ENCODE measurements at regions not wholly inside any gene's neighbourhood (a gene's known extent, or its start where the extent isn't known, plus 50 kb on each side); places are given as distances from the start of the nearest gene placed in this dataset.
"Not testable (repeated sequence)": the region's sequence is repeated elsewhere in the genome, so short reads cannot be mapped to it uniquely, and the experiment has no call there.

DNA sequence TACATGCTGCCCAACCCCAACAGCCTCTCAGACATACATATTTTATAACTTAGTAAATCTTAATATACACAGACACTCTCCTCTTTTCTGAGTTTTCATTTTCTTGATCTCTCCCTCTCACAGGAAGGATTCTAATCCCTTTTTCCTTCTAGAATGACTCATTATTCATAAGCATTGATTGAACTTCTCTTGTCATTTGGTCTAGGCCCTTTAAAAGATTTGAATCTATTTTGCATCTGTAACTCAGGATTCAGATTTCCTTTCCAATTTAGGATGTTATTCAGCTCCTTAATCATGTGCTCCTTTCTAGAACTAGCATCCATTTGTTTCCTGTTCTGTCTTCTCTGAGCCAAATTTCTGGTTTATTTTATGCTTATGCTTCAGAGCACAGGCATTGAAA, 624.5 kb upstream of the SGO1 start:
- no peak for DNase-seq

DNA sequence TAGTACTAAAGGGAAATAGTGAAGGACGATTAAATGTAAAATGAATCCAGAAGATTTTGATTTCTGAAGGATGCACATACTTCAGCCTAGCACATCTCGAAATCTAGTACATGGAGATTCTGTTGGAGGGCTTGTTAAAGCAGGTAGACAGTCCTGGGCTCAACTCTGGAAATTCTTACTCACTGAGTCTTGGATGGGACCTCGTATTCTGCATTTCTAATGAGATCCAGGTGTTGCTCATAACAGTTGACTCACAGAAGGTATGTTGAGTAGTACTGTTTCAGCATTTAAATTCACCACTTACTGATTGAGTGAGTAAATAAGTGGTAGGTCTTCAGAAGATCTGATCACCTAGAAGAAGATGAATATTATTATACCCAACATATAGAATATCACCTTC, 623.4 kb upstream of the SGO1 start:
- DNase-seq, result no peak

DNA sequence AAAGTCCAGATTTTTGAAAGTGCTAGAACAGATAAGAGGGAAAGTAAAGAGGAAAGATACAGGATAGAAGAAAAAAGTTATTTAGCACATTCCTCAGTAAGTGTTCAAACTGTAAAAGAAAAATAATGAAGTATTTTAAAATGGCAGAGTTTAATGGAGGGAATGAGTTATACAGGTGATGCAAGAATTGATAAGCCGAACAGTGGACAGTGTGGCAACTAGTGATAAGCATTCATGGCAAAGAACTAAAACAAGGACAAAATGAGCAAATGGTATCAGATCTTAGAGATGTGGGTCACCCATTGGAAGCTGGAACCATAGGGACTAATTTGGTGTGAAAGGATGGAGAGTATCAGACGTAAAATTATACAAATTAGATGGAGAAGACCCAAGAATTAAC, 622.9 kb upstream of the SGO1 start:
- DNase-seq, result no peak

DNA sequence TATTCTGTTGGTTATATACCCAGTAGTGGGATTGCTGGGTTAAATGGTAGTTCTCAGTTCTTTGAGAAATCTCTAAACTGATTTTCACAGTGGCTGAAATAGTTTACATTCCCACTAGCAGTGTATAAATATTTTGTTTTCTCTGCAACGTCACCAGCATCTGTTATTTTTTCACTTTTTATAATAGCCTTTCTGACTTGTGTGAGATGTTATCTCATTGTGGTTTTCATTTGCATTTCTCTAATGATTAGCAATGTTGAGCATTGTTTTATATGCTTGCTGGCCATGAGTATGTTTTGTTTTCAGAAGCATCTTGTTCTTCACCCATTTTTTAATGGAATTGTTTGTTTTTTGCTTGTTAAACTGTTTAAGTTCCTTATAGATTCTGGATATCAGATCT, 612.7 kb upstream of the SGO1 start:
- DNase-seq, result no peak

DNA sequence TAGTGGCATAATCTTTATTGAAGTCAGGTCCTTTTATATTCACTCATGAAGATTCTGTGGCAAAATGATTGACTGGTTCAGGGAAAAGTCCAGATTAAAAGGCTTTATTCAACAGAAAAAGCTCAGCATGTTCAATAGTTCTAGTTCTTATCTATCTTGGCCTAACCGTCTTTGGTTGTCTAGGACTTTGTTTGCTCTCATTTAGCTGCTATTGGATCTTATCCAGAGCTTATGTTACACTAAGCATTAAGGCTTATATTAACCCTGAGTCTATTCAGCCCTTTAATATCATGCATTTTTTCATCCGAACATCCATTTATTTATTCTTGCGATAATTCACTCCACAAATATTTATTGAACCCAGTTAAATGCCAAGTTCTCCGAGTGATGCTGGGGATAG, 601.0 kb upstream of the SGO1 start:
- DNase-seq, result no peak

DNA sequence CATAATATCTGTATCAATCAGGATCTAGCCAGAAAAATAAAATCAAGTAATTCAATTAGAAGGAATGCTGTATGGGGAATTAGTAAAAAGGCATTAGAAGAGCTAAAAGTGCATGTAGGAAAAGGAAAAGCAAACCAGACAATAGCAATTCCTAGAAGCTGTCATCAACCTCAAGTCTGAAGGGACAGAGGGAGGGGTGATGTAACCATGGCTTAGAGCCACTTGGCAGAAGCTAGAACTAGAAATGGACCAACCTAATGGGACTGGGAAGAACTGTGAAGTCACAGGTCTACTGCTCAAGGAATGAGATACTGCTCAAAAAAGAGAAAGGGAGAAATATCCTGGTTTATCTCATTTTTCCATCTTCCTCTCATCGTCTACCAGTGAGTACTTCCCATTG, 590.7 kb upstream of the SGO1 start:
- no peak for DNase-seq

DNA sequence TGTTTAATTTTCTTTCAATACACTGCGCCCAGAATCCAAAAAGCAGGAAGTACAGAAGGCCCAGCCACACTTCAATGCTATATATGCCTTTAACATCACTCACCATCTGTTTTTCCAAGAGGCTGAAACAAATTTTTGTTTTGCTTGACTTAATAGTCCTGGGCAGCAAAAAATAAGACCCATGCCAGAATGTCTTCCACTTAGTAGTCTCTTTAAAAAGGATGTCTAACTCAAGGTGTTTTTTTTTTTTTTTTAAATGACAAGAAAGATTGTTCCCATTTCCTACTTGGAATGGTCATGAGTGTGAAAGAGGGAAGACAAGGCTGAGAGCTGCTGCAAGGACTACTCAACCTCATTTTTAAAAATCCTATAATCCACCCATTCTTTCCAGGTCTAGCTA, 590.3 kb upstream of the SGO1 start:
- no peak for DNase-seq

DNA sequence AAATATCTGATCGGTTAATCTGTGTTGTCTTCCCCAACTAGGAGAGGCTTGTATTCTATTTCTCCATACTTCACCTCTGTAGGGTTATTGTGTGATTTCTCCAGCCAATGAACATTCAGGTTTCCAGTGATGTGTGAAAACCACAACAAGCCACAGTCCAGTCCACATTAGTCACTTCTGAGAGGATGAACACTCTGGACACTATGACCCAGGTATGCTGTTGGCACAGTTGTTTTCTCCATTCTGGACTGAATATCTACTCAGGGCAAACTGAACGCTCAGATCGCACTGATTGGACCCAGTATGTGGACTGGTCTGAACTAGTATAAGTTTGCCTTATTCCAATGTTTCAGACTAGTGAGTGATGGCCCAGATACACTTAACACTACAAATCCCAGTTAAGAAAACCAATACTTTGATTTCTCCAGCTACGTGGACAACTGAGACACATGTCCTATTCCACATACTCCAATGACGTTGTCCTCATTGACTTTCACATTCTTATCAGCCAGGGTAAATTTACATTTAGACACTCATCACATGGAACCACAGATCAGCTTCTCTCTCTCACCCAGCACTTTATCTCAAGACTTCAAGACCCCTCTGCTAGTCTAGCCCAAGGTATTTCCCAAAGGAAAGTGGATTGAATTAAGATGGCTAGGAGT, 587.4 kb upstream of the SGO1 start:
- no peak for DNase-seq

DNA sequence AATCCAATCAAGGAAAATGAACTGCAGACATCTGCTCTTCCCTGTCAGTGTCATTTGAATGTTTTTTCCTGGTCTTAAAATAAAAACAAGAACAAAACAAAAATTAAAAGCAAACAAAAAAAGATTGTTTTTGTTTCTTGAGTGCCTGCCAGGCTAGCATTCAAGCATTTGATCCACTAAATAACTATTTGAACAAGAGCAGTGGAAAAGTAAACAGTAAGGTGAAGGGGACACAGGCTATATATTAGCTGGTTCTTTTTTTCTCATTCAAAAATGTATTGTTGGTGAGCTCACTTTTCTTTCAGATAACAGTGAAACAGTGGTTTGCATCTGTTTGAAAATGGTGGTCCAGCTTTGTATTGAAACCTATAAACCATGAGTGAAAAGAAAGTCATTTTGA, 586.9 kb upstream of the SGO1 start:
- peak; percentile 0 for DNase-seq

DNA sequence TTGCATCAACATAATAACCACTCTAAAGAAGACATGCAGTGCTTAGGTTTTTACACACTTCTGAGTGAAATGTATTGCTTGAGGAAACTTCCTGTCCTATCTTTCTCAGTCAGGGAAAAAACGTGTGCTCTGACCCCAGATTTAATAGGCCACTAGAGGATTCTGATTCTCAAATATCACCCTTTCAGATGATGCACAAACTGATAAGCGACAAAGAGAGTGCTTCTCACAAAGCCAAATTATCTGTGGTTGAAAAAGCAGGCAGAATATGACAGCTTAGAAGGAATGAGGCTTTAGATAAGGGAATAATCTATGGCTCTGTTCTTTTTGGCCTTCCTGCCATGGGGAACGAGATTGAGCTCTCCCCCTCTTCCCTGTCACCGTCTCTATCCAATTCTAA, 583.4 kb upstream of the SGO1 start:
- no peak for DNase-seq

DNA sequence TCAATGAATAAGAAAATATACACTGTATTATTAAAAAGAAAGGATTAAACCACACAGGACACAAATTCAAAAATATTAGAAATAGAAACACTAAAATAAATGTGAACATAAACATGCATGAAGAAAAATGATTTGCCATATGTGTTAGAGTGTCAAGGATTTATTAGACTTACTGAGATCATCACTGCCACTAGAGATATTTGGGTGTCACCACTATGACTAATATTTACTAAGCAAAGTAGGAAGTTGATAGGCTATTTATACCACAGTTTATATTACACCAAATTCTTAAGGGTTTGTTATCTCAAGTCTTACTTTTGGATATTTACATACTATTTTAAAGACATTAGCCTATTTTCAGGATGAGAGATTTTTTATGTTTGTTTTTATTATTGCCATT, 575.0 kb upstream of the SGO1 start:
- DNase-seq, result no peak

DNA sequence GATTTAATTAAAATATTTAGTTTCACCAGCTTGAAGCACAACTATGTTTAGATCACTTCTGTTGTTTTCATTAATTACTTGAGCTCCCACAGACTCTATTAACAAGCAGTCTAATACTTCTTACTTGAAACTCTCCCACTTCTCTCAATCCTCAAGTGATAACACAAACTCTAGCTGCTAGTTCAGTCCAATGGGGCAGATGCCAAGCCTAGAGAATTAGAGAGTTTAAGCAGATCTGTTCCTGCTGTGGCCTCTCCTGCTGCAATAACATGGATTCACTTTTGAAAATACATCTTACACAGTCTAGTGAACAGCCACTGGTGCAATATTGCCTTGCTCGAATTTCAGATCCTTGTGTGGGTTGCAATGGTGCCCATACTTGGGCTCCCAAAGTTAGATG, 566.4 kb upstream of the SGO1 start:
- no peak for DNase-seq

DNA sequence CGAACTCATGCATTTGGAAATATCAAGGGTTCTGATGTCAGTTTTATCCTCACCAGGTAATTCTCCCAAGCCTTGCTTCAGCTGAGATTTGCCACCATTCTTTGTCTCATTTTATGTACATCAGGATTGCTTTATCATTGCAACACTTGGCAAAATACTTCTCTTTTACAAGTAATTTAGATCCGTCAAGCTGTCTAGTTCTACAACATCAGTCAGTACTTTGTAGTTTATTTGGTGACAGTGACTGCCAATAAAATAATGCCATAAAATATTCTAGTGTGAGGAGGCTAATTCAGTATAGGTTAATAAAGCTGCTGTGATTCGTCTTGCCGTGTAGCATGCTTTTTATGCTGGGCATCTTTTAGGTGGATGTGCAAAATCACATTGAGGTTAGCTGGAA, 565.3 kb upstream of the SGO1 start:
- no peak for DNase-seq

DNA sequence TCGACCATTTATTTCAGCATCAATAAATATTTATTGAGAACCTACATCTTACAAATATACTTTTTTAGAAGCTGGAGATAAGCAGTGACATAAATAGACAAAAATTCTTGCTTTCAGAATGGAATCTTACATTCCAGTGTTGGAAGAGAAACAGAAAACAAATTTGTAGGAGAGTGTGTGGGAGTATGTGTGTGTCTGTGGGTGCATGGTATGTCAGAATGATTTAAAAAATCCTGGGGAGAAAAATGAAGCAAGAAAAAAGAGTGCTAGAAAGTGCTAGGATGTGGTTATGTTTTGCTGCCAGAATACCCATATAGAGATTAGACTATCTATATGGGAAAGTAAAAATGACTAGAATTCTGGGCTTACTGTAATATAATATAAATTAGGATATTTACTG, 561.7 kb upstream of the SGO1 start:
- DNase-seq, result no peak

DNA sequence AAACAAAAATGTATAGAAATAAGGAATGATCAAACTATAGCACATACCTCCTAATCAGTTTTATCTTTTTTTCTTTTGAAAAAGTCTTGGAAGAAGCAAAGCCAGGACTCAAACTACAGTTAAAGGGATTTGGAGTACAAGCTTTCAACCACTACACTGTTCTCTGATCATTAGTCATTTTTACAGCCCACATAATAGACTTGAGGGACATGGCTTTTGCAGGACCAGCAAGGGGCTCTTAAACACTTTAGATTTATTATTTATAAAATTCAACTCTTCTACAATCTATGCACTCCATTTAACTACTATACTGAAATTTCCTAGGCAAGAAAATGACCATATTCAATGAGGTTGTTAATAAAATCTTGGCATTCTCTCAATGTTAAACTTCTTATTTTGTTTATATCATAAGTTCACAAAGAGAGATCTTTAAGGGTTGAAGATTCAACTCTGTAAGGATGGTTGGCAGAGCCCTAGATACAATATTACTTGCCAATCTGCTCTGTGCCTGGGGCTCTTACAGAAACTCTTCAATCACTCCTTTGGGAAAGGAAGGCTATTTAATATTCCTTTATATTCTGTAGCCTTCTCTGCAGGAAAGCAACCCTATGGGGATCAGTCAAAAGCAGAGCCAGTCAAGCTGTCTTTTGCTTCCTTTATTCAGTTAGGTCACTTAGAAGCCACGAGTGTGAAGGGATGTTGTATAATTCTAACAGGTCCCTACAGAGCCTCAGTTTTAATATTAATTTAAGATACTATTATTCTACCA, 557.7 kb upstream of the SGO1 start:
- DNase-seq, result no peak

DNA sequence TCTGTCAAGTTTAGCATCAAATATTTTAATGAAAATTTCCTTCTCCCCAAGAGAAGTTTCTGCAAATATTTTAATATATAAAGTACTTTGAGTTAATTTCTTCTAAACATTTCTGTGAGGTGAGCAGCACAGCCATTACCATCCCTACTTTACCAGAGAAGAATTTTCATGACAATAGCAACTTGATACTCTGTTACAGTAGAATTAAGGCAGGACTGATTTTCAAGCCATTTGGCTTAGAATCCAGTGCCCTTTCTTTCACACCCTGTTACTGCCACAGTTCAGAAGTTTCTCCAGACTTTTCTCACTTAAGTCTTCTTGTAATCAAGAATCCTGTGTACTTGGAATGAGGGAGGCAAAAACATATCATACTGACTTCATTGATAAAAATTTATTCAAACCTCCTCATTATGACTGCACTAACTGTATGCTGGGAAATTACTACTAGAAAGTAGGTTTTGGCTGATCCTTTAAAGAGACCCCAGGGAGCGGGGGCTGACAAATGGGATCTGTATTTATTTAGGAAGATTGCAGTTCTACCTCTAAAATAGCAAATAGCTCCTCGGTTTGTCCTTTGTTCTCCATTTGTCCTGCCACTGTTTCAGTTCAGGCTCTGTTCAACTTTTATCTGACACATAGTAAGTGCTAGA, 557.0 kb upstream of the SGO1 start:
- DNase-seq, result no peak

DNA sequence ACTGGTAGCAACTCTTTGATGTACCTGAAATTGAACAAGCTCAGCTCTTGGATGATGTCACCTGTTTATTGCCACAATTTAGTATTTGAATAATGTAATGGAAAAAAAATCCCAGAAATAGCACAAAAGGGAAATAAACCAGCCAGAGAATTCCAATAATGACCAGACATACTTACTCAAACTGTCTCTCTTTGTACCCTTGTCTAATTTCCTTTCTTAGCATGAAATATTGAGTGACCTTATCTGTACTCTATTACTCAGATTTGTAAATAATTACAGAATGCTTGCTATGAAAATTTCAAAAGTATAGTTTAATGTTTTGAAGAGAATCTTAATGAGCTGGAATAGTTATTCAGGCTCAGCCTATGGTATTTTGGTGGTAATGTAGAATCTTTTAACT, 555.4 kb upstream of the SGO1 start:
- DNase-seq, result no peak

DNA sequence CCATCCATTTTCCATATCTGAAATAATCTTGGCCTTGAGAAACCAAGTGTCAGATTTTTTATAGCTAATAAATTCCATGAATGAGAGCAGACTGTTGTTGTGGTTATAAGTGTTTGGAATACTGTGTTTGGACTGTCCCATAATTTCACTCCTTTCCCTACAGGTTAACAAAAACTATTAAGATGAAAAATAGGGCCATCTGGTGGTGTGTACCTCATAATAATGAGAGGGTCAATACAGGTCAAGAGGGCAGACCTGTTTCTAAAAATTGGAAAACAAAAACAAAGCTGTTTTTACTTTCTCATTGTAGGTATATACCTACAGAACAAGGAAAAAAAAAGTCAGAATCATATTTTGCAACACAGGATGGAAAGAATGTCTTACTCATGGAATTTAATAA, 553.8 kb upstream of the SGO1 start:
- DNase-seq, result no peak

DNA sequence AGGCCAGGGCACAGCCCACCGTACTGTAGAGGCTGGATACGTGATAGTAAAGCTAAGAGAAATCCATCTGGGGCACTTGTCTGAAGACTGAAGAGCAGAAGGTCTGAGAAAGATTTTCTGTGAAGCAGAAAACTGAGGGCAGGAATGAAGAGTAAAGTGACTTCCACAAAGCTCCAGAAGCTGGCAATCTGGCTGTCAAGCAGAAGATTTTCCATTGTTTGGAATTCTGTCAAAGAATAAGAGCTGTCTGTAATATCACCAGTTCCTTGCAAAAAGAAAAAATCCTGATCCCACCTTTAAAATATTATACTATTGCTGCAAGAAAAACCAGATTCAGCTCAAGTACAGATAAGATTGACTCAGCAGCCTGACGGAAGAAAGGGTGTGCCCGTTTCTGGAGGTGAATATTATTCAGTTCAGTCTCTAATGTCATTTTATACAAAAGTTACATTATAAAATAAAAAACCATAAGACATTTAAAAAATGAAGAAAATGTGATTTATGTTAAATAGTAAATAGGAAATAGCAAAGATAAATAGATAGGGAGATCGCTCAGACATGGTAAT, 550.4 kb upstream of the SGO1 start:
- DNase-seq, result no peak

DNA sequence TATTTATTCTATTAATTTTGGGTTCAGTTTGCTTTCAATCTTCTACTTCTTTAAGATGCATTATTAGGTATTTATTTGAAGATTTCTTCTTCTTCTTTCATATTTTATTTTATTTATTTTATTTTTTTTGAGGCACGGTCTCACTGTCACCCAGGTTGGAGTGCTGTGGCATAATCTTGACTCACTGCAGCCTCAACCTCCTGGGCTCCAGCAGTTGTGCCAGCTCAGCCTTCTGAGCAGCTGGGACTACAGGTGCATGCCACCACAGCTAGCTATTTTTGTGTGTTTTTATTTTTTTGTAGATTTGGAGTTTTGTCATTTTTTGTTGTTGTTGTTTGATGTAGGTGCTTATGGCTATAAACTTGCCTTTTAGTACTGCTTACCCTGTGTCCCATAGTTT, 543.2 kb upstream of the SGO1 start:
- DNase-seq, result no peak

DNA sequence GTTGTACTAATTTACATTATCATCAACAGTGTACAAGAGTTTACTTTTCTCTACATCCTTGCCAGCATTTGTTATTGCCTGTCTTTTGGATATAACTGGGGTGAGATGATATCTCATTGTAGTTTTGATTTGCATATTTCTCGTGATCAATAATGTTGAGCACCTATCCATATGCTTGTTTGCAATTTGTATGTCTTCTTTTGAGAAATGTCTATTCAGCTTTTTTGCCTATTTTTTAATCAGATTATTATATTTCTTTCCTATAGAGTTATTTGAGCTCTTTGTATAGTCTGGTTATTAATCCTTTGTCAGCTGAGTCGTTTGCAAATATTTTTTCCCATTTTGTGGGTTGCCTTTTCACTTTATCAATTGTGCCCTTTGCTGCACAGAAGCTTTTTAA, 540.8 kb upstream of the SGO1 start:
- no peak for DNase-seq

DNA sequence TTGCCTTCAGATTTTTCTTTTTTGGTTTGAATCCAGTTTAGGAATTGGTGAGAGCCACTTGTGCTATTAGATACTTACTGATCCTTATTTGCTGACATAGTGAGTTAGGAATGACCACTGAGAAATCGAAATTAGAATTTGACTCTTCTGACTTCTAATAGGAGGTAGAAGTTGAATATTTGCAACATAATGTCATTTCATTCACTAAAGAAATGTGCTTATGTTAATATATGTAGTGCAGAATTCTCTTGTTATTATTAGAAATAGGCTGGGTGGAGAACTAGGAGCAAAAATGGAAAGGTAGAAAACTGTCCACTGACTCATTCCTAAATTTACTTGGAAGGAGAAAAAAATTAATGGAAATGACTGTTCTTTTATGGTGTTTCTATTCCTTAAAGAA, 538.2 kb upstream of the SGO1 start:
- DNase-seq, result no peak

DNA sequence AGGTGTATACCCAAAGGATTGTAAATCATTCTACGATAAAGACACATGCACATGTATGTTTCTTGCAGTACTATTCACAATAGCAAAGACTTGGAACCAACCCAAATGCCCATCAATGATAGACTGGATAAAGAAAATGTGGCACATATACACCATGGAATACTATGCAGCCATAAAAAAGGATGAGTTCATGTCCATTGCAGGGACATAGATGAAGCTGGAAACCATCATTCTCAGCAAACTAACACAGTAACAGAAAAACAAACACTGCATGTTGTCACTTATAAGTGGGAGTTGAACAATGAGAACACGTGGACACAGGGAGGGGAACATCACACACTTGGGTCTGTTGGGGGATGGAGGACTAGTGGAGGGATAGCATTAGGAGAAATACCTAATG, 530.4 kb upstream of the SGO1 start:
- DNase-seq, result not testable (repeated sequence)

DNA sequence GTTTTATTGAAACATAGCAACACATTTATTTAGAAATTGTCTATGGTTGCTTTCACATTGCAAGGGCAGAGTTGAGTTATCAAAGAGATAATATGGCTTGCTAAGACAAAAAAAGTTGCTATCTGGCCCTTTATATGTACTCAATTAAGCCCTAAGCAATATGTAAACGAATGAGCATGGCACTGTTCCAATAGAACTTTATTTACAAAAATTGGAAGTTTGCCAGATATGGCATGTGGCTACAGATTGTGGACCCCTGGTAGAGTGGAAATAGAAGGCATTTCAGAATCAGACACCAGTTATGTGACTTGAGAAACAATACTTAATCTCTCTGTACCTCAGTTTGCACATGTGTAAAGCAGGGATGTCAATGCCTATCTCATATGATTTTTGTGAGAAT, 515.6 kb upstream of the SGO1 start:
- no peak for DNase-seq
